ENCODE measurements at regions not wholly inside any gene's neighbourhood (a gene's known extent, or its start where the extent isn't known, plus 50 kb on each side); places are given as distances from the start of the nearest gene placed in this dataset.

DNA sequence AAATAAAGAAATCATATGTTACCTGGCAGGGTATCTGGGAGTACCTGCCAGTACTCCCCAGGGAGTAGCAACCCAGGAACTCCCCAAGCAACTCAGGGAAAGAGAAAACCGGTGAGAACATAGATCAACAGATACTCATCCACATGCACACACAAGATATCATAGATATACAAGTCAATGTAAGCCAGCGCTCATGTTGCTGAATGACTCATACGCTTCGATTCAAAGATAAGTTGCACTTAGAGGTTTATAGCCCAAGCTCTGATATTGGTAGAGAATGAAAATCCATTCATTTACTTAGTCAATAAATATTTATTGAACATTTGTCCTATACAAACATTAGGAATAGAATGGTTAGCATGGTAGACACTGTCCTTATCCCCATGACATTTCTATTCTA, 219.1 kb upstream of the TRPC7 start:
- TF ChIP-seq, protein P1, sequence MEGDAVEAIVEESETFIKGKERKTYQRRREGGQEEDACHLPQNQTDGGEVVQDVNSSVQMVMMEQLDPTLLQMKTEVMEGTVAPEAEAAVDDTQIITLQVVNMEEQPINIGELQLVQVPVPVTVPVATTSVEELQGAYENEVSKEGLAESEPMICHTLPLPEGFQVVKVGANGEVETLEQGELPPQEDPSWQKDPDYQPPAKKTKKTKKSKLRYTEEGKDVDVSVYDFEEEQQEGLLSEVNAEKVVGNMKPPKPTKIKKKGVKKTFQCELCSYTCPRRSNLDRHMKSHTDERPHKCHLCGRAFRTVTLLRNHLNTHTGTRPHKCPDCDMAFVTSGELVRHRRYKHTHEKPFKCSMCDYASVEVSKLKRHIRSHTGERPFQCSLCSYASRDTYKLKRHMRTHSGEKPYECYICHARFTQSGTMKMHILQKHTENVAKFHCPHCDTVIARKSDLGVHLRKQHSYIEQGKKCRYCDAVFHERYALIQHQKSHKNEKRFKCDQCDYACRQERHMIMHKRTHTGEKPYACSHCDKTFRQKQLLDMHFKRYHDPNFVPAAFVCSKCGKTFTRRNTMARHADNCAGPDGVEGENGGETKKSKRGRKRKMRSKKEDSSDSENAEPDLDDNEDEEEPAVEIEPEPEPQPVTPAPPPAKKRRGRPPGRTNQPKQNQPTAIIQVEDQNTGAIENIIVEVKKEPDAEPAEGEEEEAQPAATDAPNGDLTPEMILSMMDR (IDR thresholded peaks at IDR 0.05): no peak
- TF ChIP-seq POLR2A (IDR thresholded peaks at IDR 0.05): no peak
